ENCODE measurements at regions not wholly inside any gene's neighbourhood (a gene's known extent, or its start where the extent isn't known, plus 50 kb on each side); places are given as distances from the start of the nearest gene placed in this dataset.

GRCh38 chr12:127277882-127278281, 989.1 kb upstream of the TMEM132C start:
- TF ChIP-seq CTCF (IDR thresholded peaks at IDR 0.05; ENCODE audit: insufficient read depth, low read depth, low read length) = no peak
- no peak for DNase-seq (ENCODE audit: low read depth)
- H3K4me3 ChIP-seq (ENCODE audit: low read depth, low read length) = no peak overlapping the region

- TF ChIP-seq CTCF (IDR thresholded peaks at IDR 0.05; ENCODE audit: insufficient read depth, low read depth, low read length) = no peak
- DNase-seq (ENCODE audit: low read depth) = no peak
- no peak overlapping the region for H3K4me3 ChIP-seq (ENCODE audit: low read depth, low read length)
These were observed 988.6 kb upstream of the TMEM132C start for GRCh38 chr12:127278351-127278750.

- H3K4me3 ChIP-seq (ENCODE audit: low read depth, low read length) = no peak overlapping the region
- peak; percentile 67 for TF ChIP-seq CTCF (IDR thresholded peaks at IDR 0.05; ENCODE audit: insufficient read depth, low read depth, low read length)
- no peak for DNase-seq (ENCODE audit: low read depth)
These were observed 986.3 kb upstream of the TMEM132C start for GRCh38 chr12:127280393-127281275.

- no peak for TF ChIP-seq CTCF (IDR thresholded peaks at IDR 0.05; ENCODE audit: insufficient read depth, low read depth, low read length)
- no peak overlapping the region for H3K4me3 ChIP-seq (ENCODE audit: low read depth, low read length)
- DNase-seq (ENCODE audit: low read depth) = no peak
These were observed 984.0 kb upstream of the TMEM132C start for GRCh38 chr12:127282786-127283565.

GRCh38 chr12:127284021-127284420, 982.9 kb upstream of the TMEM132C start:
- no peak for TF ChIP-seq CTCF (IDR thresholded peaks at IDR 0.05; ENCODE audit: insufficient read depth, low read depth, low read length)
- H3K4me3 ChIP-seq (ENCODE audit: low read depth, low read length) = no peak overlapping the region
- no peak for DNase-seq (ENCODE audit: low read depth)

- no peak for TF ChIP-seq CTCF (IDR thresholded peaks at IDR 0.05; ENCODE audit: insufficient read depth, low read depth, low read length)
- no peak overlapping the region for H3K4me3 ChIP-seq (ENCODE audit: low read depth, low read length)
- DNase-seq (ENCODE audit: low read depth) = peak; percentile 60
These were observed 982.0 kb upstream of the TMEM132C start for GRCh38 chr12:127284870-127285431.
